CD4-positive, alpha-beta memory T cell (primary cell): ENCODE measurements at regions not wholly inside any gene's neighbourhood (a gene's known extent, or its start where the extent isn't known, plus 50 kb on each side); places are given as distances from the start of the nearest gene placed in this dataset.

ENCODE experiments used
- CTCF ChIA-PET: fragments of 350-600 bp; sonication (Branson Sonifier 250); formaldehyde crosslinking; loops from one replicate; lab custom pipeline; 2021; ENCODE audit warnings: inconsistent platforms; ENCODE audit not compliant: partially characterized antibody; lab: Charles Lee
- POLR2A ChIA-PET: fragments of 350-600 bp; sonication (Branson Sonifier 250); formaldehyde crosslinking; loops from one replicate; lab custom pipeline; 2021; ENCODE audit not compliant: partially characterized antibody; lab: Charles Lee
- DNase-seq, 5 donors: peaks; one replicate each; pipeline versions ENCODE4 v3.0.0 to v3.0.0-alpha.2; 2020 to 2022; ENCODE audit warnings: mixed read lengths in 1 of 5
- H3K27ac ChIP-seq: one replicate; pipeline ENCODE4 v1.7.0; 2013; ENCODE audit warnings: low read depth, low read length
- H3K27me3 ChIP-seq: 2 replicates; pipeline ENCODE4 v1.7.0; 2013; ENCODE audit warnings: mild to moderate bottlenecking, low read length, moderate library complexity; ENCODE audit not compliant: insufficient read depth
- H3K36me3 ChIP-seq: 2 replicates; pipeline ENCODE4 v1.7.0; 2013; ENCODE audit warnings: mild to moderate bottlenecking, low read length, moderate library complexity; ENCODE audit not compliant: insufficient read depth
- H3K4me1 ChIP-seq: 2 replicates; pipeline ENCODE4 v1.7.0; 2013; ENCODE audit warnings: mild to moderate bottlenecking, low read length, moderate library complexity; ENCODE audit not compliant: insufficient read depth
- H3K4me3 ChIP-seq, 2 donors: one replicate each; pipeline ENCODE4 v1.7.0; 2013; ENCODE audit warnings: low read length in 2 of 2, mild to moderate bottlenecking in 1 of 2
- H3K9me3 ChIP-seq, 2 donors: one replicate each; pipeline ENCODE4 v1.7.0; 2013; ENCODE audit warnings: low read length in 2 of 2, control low read depth in 1 of 2; ENCODE audit not compliant: control insufficient read depth in 1 of 2
- H3K27ac Mint-ChIP-seq, 7 donors: one replicate each; pipeline ENCODE4 v1.8.0; 2020 to 2021; ENCODE audit warnings: mixed read lengths in 7 of 7, mild to moderate bottlenecking in 6 of 7, inconsistent platforms in 3 of 7, moderate library complexity in 3 of 7
- H3K27me3 Mint-ChIP-seq, 2 donors: one replicate each; pipeline ENCODE4 v1.8.0; 2020 to 2021; ENCODE audit warnings: mixed read lengths in 2 of 2
- H3K36me3 Mint-ChIP-seq, 2 donors: one replicate each; pipeline ENCODE4 v1.8.0; 2020 to 2021; ENCODE audit warnings: mixed read lengths in 2 of 2, inconsistent platforms in 1 of 2, mild to moderate bottlenecking in 1 of 2
- H3K4me1 Mint-ChIP-seq, 4 donors: one replicate each; pipeline ENCODE4 v1.8.0; 2020 to 2021; ENCODE audit warnings: mixed read lengths in 4 of 4, mild to moderate bottlenecking in 1 of 4
- H3K4me3 Mint-ChIP-seq, 8 donors: one replicate each; pipeline ENCODE4 v1.8.0; 2020 to 2021; ENCODE audit warnings: mixed read lengths in 8 of 8, mild to moderate bottlenecking in 7 of 8, moderate library complexity in 6 of 8, inconsistent platforms in 3 of 8
- H3K9me3 Mint-ChIP-seq, 8 donors: one replicate each; pipeline ENCODE4 v1.8.0; 2020 to 2021; ENCODE audit warnings: mixed read lengths in 8 of 8, mild to moderate bottlenecking in 5 of 8, inconsistent platforms in 3 of 8, moderate library complexity in 1 of 8
- intact Hi-C: fragments of 100-400 bp; cut with micrococcal nuclease; formaldehyde crosslinking; loops from one replicate; pipeline ENCODE4 v1.15.1; 2023

- Histone ChIP-seq H3K27ac (no peak overlapping the region), H3K9me3 (no peaks in the 10 kb centered on the region), H3K36me3 (no peaks in the 10 kb centered on the region), H3K27me3 (no peaks in the 10 kb centered on the region), H3K4me1 (no peaks in the 10 kb centered on the region), H3K4me3 (no peak overlapping the region)
- intact Hi-C loops: no loop called here
- H3K27me3 Mint-ChIP-seq: peaks cover 1 to 4% of the 10 kb centered on the region in 2 donors
- H3K9me3 Mint-ChIP-seq: no peaks in the 10 kb centered on the region
- H3K4me3 Mint-ChIP-seq: no peak overlapping the region
- no peak for DNase-seq
- H3K4me1 Mint-ChIP-seq: no peaks in the 10 kb centered on the region
- ChIA-PET CTCF (no interaction called here), POLR2A (no interaction called here)
- no peak overlapping the region for H3K27ac Mint-ChIP-seq
- H3K36me3 Mint-ChIP-seq: no peaks in the 10 kb centered on the region
Observed at GRCh38 chr3:87161013-87161412, 66.1 kb upstream of the CHMP2B start.

- ChIA-PET POLR2A (no interaction called here), CTCF (interaction anchor here (1.3 kb wide), 1 partner anchor 9 kb away, joined by 3 read pairs; no protein-coding TSS in a partner anchor)
- Mint-ChIP-seq H3K36me3 (no peaks in the 10 kb centered on the region), H3K9me3 (no peaks in the 10 kb centered on the region), H3K4me1 (no peaks in the 10 kb centered on the region), H3K4me3 (no peak overlapping the region), H3K27ac (no peak overlapping the region), H3K27me3 (peaks cover 0 to 2% of the 10 kb centered on the region in 2 donors)
- Histone ChIP-seq H3K4me3 (no peak overlapping the region), H3K27me3 (no peaks in the 10 kb centered on the region), H3K36me3 (no peaks in the 10 kb centered on the region), H3K9me3 (no peaks in the 10 kb centered on the region), H3K27ac (no peak overlapping the region), H3K4me1 (no peaks in the 10 kb centered on the region)
- intact Hi-C loops: no loop called here
- DNase-seq: no peak
Observed at GRCh38 chr3:87158823-87159222, 68.3 kb upstream of the CHMP2B start.

GRCh38 chr3:87148020-87148419 is 79.1 kb upstream of the CHMP2B start:
- no peaks in the 10 kb centered on the region for H3K4me1 Mint-ChIP-seq
- H3K36me3 ChIP-seq: no peaks in the 10 kb centered on the region
- no peak for DNase-seq
- H3K27me3 ChIP-seq: no peaks in the 10 kb centered on the region
- H3K27ac Mint-ChIP-seq: no peak overlapping the region
- H3K9me3 ChIP-seq: no peaks in the 10 kb centered on the region
- intact Hi-C loops: no loop called here
- H3K4me3 Mint-ChIP-seq: no peak overlapping the region
- ChIA-PET CTCF (no interaction called here), POLR2A (no interaction called here)
- H3K4me3 ChIP-seq: no peak overlapping the region
- H3K4me1 ChIP-seq: no peaks in the 10 kb centered on the region
- peaks cover 0 to 11% (median 2%) of the 10 kb centered on the region in 8 donors for H3K9me3 Mint-ChIP-seq
- H3K27ac ChIP-seq: no peak overlapping the region
- H3K27me3 Mint-ChIP-seq: peaks cover 3% of the 10 kb centered on the region in 2 donors
- no peaks in the 10 kb centered on the region for H3K36me3 Mint-ChIP-seq

- no peak for DNase-seq
- intact Hi-C loops: no loop called here
- H3K36me3 ChIP-seq: no peaks in the 10 kb centered on the region
- no peaks in the 10 kb centered on the region for H3K4me1 ChIP-seq
- H3K9me3 Mint-ChIP-seq: peaks cover under 1 to 11% (median 3%) of the 10 kb centered on the region in 8 donors
- H3K4me1 Mint-ChIP-seq: no peaks in the 10 kb centered on the region
- H3K27me3 ChIP-seq: no peaks in the 10 kb centered on the region
- ChIA-PET CTCF (no interaction called here), POLR2A (no interaction called here)
- no peak overlapping the region for H3K27ac Mint-ChIP-seq
- H3K4me3 Mint-ChIP-seq: no peak overlapping the region
- H3K36me3 Mint-ChIP-seq: no peaks in the 10 kb centered on the region
- no peak overlapping the region for H3K27ac ChIP-seq
- H3K4me3 ChIP-seq: no peak overlapping the region
- no peaks in the 10 kb centered on the region for H3K9me3 ChIP-seq
- peaks cover 3% of the 10 kb centered on the region in 2 donors for H3K27me3 Mint-ChIP-seq
Observed at GRCh38 chr3:87147562-87147961, 79.5 kb upstream of the CHMP2B start.

GRCh38 chr3:87145553-87145952 is 81.6 kb upstream of the CHMP2B start:
- ChIA-PET CTCF (no interaction called here), POLR2A (no interaction called here)
- Histone ChIP-seq H3K4me1 (no peaks in the 10 kb centered on the region), H3K9me3 (no peaks in the 10 kb centered on the region), H3K36me3 (no peaks in the 10 kb centered on the region), H3K4me3 (no peak overlapping the region), H3K27ac (no peak overlapping the region), H3K27me3 (no peaks in the 10 kb centered on the region)
- DNase-seq: no peak
- peaks cover under 1 to 1% of the 10 kb centered on the region in 2 donors for H3K27me3 Mint-ChIP-seq
- intact Hi-C loops: no loop called here
- H3K9me3 Mint-ChIP-seq: peaks cover 2 to 23% (median 16%) of the 10 kb centered on the region in 8 donors
- H3K27ac Mint-ChIP-seq: no peak overlapping the region
- H3K4me3 Mint-ChIP-seq: no peak overlapping the region
- no peaks in the 10 kb centered on the region for H3K36me3 Mint-ChIP-seq
- no peaks in the 10 kb centered on the region for H3K4me1 Mint-ChIP-seq

GRCh38 chr3:87136066-87136596 is 91.0 kb upstream of the CHMP2B start:
- no peaks in the 10 kb centered on the region for H3K27me3 Mint-ChIP-seq
- H3K27ac Mint-ChIP-seq: no peak overlapping the region
- H3K4me3 Mint-ChIP-seq: no peak overlapping the region
- Histone ChIP-seq H3K27me3 (no peaks in the 10 kb centered on the region), H3K9me3 (no peaks in the 10 kb centered on the region), H3K4me3 (no peak overlapping the region), H3K4me1 (no peaks in the 10 kb centered on the region), H3K36me3 (no peaks in the 10 kb centered on the region), H3K27ac (no peak overlapping the region)
- no peaks in the 10 kb centered on the region for H3K4me1 Mint-ChIP-seq
- no peak for DNase-seq
- ChIA-PET POLR2A (no interaction called here), CTCF (no interaction called here)
- intact Hi-C loops: no loop called here
- H3K9me3 Mint-ChIP-seq: peaks cover 0 to 18% (median 10%) of the 10 kb centered on the region in 8 donors
- H3K36me3 Mint-ChIP-seq: no peaks in the 10 kb centered on the region

GRCh38 chr3:87135412-87135811 is 91.7 kb upstream of the CHMP2B start:
- ChIA-PET CTCF (no interaction called here), POLR2A (no interaction called here)
- peaks cover 0 to 11% (median 7%) of the 10 kb centered on the region in 8 donors for H3K9me3 Mint-ChIP-seq
- no peaks in the 10 kb centered on the region for H3K27me3 Mint-ChIP-seq
- intact Hi-C loops: no loop called here
- H3K4me1 Mint-ChIP-seq: no peaks in the 10 kb centered on the region
- no peak overlapping the region for H3K4me3 Mint-ChIP-seq
- H3K27me3 ChIP-seq: no peaks in the 10 kb centered on the region
- H3K9me3 ChIP-seq: no peaks in the 10 kb centered on the region
- H3K36me3 ChIP-seq: no peaks in the 10 kb centered on the region
- no peak overlapping the region for H3K4me3 ChIP-seq
- no peaks in the 10 kb centered on the region for H3K4me1 ChIP-seq
- DNase-seq: no peak
- H3K36me3 Mint-ChIP-seq: no peaks in the 10 kb centered on the region
- H3K27ac ChIP-seq: no peak overlapping the region
- no peak overlapping the region for H3K27ac Mint-ChIP-seq

GRCh38 chr3:87132801-87133200 is 94.3 kb upstream of the CHMP2B start:
- no peaks in the 10 kb centered on the region for H3K36me3 Mint-ChIP-seq

More at GRCh38 chr3:87132801-87133200, 94.3 kb upstream of the CHMP2B start:
- Histone ChIP-seq H3K27me3 (no peaks in the 10 kb centered on the region), H3K36me3 (no peaks in the 10 kb centered on the region), H3K27ac (no peak overlapping the region), H3K9me3 (no peaks in the 10 kb centered on the region), H3K4me1 (no peaks in the 10 kb centered on the region), H3K4me3 (no peak overlapping the region)
- Mint-ChIP-seq H3K27ac (no peak overlapping the region), H3K27me3 (no peaks in the 10 kb centered on the region), H3K9me3 (peaks cover 0 to 3% (median 0%) of the 10 kb centered on the region in 8 donors), H3K4me1 (no peaks in the 10 kb centered on the region), H3K4me3 (no peak overlapping the region)
- ChIA-PET POLR2A (no interaction called here), CTCF (no interaction called here)
- DNase-seq: no peak
- intact Hi-C loops: no loop called here
